Lower leg skin (tissue), 3 donors: ENCODE measurements at regions not wholly inside any gene's neighbourhood (a gene's known extent, or its start where the extent isn't known, plus 50 kb on each side); places are given as distances from the start of the nearest gene placed in this dataset.

ENCODE experiments used
- POLR2A ChIP-seq, 2 donors: fragments of 450-650 bp; IDR thresholded peaks; one replicate each; pipeline ENCODE4 v1.6.1; 2016 to 2017; ENCODE audit warnings: antibody characterized with exemption in 2 of 2, mild to moderate bottlenecking in 1 of 2, moderate library complexity in 1 of 2
- TF ChIP-seq, protein P1 (sequence below), 3 donors: fragments of 450-650 bp; IDR thresholded peaks; one replicate each; pipeline ENCODE4 v1.5.1; 2016; ENCODE audit warnings: antibody characterized with exemption in 3 of 3, mild to moderate bottlenecking in 3 of 3, moderate library complexity in 2 of 3

DNA sequence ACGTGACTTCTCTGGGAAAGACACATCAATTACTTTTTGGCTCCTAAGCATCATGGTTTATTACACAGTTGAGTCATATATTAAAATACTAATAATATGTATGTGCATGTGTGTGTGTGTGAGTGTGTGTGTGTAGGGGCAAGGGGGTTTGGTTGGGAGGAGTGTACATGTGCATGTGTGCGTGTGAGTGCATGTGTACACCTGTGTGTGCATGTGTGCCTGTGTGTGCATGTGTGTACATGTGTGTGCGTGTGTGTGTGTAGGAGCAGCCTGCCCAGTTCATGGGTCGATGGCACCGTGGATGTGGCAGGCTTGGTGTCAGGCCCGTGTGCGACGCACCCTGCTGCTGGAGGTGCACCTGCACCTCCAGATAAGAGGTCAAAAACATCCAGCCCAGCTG lies 99.0 kb upstream of the SNTG2 start:
- TF ChIP-seq, protein P1, sequence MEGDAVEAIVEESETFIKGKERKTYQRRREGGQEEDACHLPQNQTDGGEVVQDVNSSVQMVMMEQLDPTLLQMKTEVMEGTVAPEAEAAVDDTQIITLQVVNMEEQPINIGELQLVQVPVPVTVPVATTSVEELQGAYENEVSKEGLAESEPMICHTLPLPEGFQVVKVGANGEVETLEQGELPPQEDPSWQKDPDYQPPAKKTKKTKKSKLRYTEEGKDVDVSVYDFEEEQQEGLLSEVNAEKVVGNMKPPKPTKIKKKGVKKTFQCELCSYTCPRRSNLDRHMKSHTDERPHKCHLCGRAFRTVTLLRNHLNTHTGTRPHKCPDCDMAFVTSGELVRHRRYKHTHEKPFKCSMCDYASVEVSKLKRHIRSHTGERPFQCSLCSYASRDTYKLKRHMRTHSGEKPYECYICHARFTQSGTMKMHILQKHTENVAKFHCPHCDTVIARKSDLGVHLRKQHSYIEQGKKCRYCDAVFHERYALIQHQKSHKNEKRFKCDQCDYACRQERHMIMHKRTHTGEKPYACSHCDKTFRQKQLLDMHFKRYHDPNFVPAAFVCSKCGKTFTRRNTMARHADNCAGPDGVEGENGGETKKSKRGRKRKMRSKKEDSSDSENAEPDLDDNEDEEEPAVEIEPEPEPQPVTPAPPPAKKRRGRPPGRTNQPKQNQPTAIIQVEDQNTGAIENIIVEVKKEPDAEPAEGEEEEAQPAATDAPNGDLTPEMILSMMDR (IDR thresholded peaks at IDR 0.05) = no peak
- no peak for TF ChIP-seq POLR2A (IDR thresholded peaks at IDR 0.05)
